ENCODE measurements at regions not wholly inside any gene's neighbourhood (a gene's known extent, or its start where the extent isn't known, plus 50 kb on each side); places are given as distances from the start of the nearest gene placed in this dataset.

DNA sequence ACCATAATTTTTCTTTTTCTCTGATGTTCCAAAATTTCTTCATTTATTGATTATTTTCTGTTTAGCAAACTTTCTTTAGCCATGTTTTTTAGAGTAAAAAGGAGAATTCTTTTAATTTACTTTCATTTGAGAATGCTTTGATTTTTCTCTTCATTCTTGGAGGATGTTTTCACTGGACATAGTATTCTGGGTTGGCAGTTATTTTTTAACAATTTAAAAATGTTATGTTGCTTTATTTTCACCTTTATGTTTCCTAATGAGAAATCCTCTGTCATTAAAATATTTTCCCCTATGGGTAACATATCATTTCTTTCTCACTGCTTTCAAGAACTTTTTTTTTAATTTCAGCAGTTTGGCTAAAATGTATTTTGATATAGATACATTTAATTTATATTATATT, 631.4 kb upstream of the CDH2 start:
- Histone ChIP-seq H2AK5ac (ENCODE audit: insufficient read length, low read length) (no peak overlapping the region), H2AFZ (ENCODE audit: low read length) (no peak overlapping the region), H3K27me3 (ENCODE audit: insufficient read depth, low read length) (no peaks in the 10 kb centered on the region), H3K9ac (ENCODE audit: extremely low read depth, insufficient read length, low read length) (no peak overlapping the region), H3K4ac (ENCODE audit: low read depth, low read length) (no peak overlapping the region), H4K91ac (ENCODE audit: insufficient read length, low read depth, low read length) (no peak overlapping the region), H3K4me2 (ENCODE audit: insufficient read depth, insufficient read length, low read length) (no peak overlapping the region), H3K56ac (ENCODE audit: insufficient read length, low read depth, low read length) (no peak overlapping the region), H4K5ac (ENCODE audit: insufficient read length, low read depth, low read length) (no peak overlapping the region), H3K4me1 (ENCODE audit: insufficient read depth, low read length) (no peaks in the 10 kb centered on the region), H2BK12ac (ENCODE audit: insufficient read length, low read depth, low read length) (no peak overlapping the region), H3K9me3 (ENCODE audit: control insufficient read depth, low read depth, low read length) (no peaks in the 10 kb centered on the region), H2BK120ac (ENCODE audit: low read depth, low read length, poor library complexity, severe bottlenecking) (no peak overlapping the region), H3K79me1 (ENCODE audit: insufficient read depth, low read depth, low read length, poor library complexity, severe bottlenecking) (no peaks in the 10 kb centered on the region), H3K23me2 (ENCODE audit: insufficient read length, low read depth, low read length, poor library complexity, severe bottlenecking) (no peaks in the 10 kb centered on the region), H4K8ac (replicated peaks; ENCODE audit: insufficient read length, low read depth, low read length) (no peak overlapping the region), H3K18ac (ENCODE audit: insufficient read length, low read depth, low read length) (no peak overlapping the region), H3K27ac (ENCODE audit: insufficient read length, low read depth, low read length) (no peak overlapping the region), H3K79me2 (ENCODE audit: insufficient read depth, low read length) (no peaks in the 10 kb centered on the region), H3T11ph (ENCODE audit: low read length) (no peak overlapping the region), H4K20me1 (ENCODE audit: control insufficient read depth, insufficient read depth, insufficient read length) (no peaks in the 10 kb centered on the region), H3K14ac (ENCODE audit: insufficient read depth, low read length) (no peak overlapping the region), H3K23ac (ENCODE audit: insufficient read length, low read depth, low read length) (no peak overlapping the region), H2BK20ac (ENCODE audit: low read depth, low read length, poor library complexity, severe bottlenecking) (no peak overlapping the region), H2BK15ac (ENCODE audit: low read depth, low read length) (no peak overlapping the region), H2BK5ac (ENCODE audit: insufficient read length, low read length) (no peak overlapping the region)
- peaks cover 0 to 6% (median 0%) of the 10 kb centered on the region in 3 experiments; a peak in 3 of 7 replicates for H3K36me3 Mint-ChIP-seq (ENCODE audit: insufficient read depth in 1 of 3, low read depth in 3 of 3)
- no peak for DNase-seq
- no peak overlapping the region for H3K4me3 Mint-ChIP-seq
- no peak overlapping the region for H3K27ac Mint-ChIP-seq
- H3K4me1 Mint-ChIP-seq = no peaks in the 10 kb centered on the region
- H3K9me3 Mint-ChIP-seq = peaks cover 6% of the 10 kb centered on the region in 2 experiments; a peak in 3 of 5 replicates
- no peak for TF ChIP-seq CTCF (conservative IDR thresholded peaks at IDR 0.05)
- H3K27me3 Mint-ChIP-seq (ENCODE audit: low read depth) = no peaks in the 10 kb centered on the region
